Mesodermal cell (in vitro differentiated cells): ENCODE measurements at regions not wholly inside any gene's neighbourhood (a gene's known extent, or its start where the extent isn't known, plus 50 kb on each side); places are given as distances from the start of the nearest gene placed in this dataset.

Experiments
- H3K27ac ChIP-seq: 2 replicates; pipeline ENCODE4 v1.7.0; 2013; ENCODE audit warnings: mild to moderate bottlenecking, low read depth, low read length, moderate library complexity; ENCODE audit not compliant: severe bottlenecking
- H3K36me3 ChIP-seq: 2 replicates; pipeline ENCODE4 v1.7.1; 2013; ENCODE audit warnings: mild to moderate bottlenecking, low read length, moderate library complexity; ENCODE audit not compliant: control insufficient read depth, insufficient read depth
- H3K4me1 ChIP-seq: one replicate; pipeline ENCODE4 v1.7.1; 2013; ENCODE audit warnings: mild to moderate bottlenecking, low read length; ENCODE audit not compliant: insufficient read depth, control insufficient read depth, poor library complexity, severe bottlenecking
- H3K4me3 ChIP-seq: 2 replicates; pipeline ENCODE4 v1.7.0; 2013; ENCODE audit warnings: low read length, control low read depth, mild to moderate bottlenecking; ENCODE audit not compliant: insufficient read depth, poor library complexity, severe bottlenecking; ENCODE audit errors: extremely low read depth
- H3K9me3 ChIP-seq: 2 replicates; pipeline ENCODE4 v1.7.1; 2013; ENCODE audit warnings: mild to moderate bottlenecking, low read length, moderate library complexity; ENCODE audit not compliant: control insufficient read depth
- WGBS, 2 experiments: methylation state at CpG; one replicate each; pipeline ENCODE4 v1.1.5; 2013; ENCODE audit warnings: missing lambda C conversion rate in 2 of 2; ENCODE audit not compliant: insufficient coverage in 2 of 2; 5-methylcytosine and 5-hydroxymethylcytosine counted together

- no peaks in the 10 kb centered on the region for H3K36me3 ChIP-seq
- no CpG with 5 or more reads among the region's 5 CpGs for WGBS, 2 experiments
- H3K4me3 ChIP-seq, result no peak overlapping the region
- no peaks in the 10 kb centered on the region for H3K4me1 ChIP-seq
- no peaks in the 10 kb centered on the region for H3K9me3 ChIP-seq
- no peak overlapping the region for H3K27ac ChIP-seq
These were observed 139.7 kb upstream of the FLRT2 start for GRCh38 chr14:85390236-85390635.

GRCh38 chr14:85391455-85391854 lies 138.5 kb upstream of the FLRT2 start:
- H3K4me3 ChIP-seq, result no peak overlapping the region
- no peak overlapping the region for H3K27ac ChIP-seq
- no peaks in the 10 kb centered on the region for H3K9me3 ChIP-seq
- H3K4me1 ChIP-seq, result no peaks in the 10 kb centered on the region
- no peaks in the 10 kb centered on the region for H3K36me3 ChIP-seq
- WGBS, 2 experiments, result 100% methylated on average over 2 of the region's 3 CpGs

- Histone ChIP-seq H3K27ac (no peak overlapping the region), H3K36me3 (no peaks in the 10 kb centered on the region), H3K9me3 (no peaks in the 10 kb centered on the region), H3K4me1 (no peaks in the 10 kb centered on the region), H3K4me3 (no peak overlapping the region)
- no CpG with 5 or more reads among the region's 3 CpGs for WGBS, 2 experiments
These were observed 138.1 kb upstream of the FLRT2 start for GRCh38 chr14:85391892-85392291.

GRCh38 chr14:85399186-85399585 lies 130.8 kb upstream of the FLRT2 start:
- Histone ChIP-seq H3K27ac (no peak overlapping the region), H3K9me3 (no peaks in the 10 kb centered on the region), H3K4me3 (no peak overlapping the region), H3K36me3 (no peaks in the 10 kb centered on the region), H3K4me1 (peaks cover 3% of the 10 kb centered on the region)
- WGBS, 2 experiments, result 100% methylated on average over 1 to 2 of the region's 2 CpGs

GRCh38 chr14:85400678-85401077 lies 129.3 kb upstream of the FLRT2 start:
- Histone ChIP-seq H3K36me3 (no peaks in the 10 kb centered on the region), H3K9me3 (no peaks in the 10 kb centered on the region), H3K4me1 (peaks cover 3% of the 10 kb centered on the region), H3K27ac (no peak overlapping the region), H3K4me3 (no peak overlapping the region)
- WGBS, 2 experiments, result 95 to 100% methylated on average over 1 to 3 of the region's 3 CpGs

- no peaks in the 10 kb centered on the region for H3K9me3 ChIP-seq
- H3K4me3 ChIP-seq, result no peak overlapping the region
- peaks cover 3% of the 10 kb centered on the region for H3K4me1 ChIP-seq
- H3K36me3 ChIP-seq, result no peaks in the 10 kb centered on the region
- H3K27ac ChIP-seq, result no peak overlapping the region
- 67% methylated on average over 1 of the region's 1 CpG; no CpG with 5 or more reads in 1 of the 2 experiments for WGBS, 2 experiments
These were observed 128.6 kb upstream of the FLRT2 start for GRCh38 chr14:85401384-85401783.

- Histone ChIP-seq H3K4me1 (peaks cover 3% of the 10 kb centered on the region), H3K36me3 (no peaks in the 10 kb centered on the region), H3K27ac (no peak overlapping the region), H3K4me3 (no peak overlapping the region), H3K9me3 (no peaks in the 10 kb centered on the region)
- 91 to 96% methylated on average over 4 to 7 of the region's 7 CpGs for WGBS, 2 experiments
These were observed 127.3 kb upstream of the FLRT2 start for GRCh38 chr14:85402569-85403162.

- Histone ChIP-seq H3K9me3 (no peaks in the 10 kb centered on the region), H3K27ac (no peak overlapping the region), H3K4me3 (no peak overlapping the region), H3K4me1 (peaks cover 1% of the 10 kb centered on the region), H3K36me3 (no peaks in the 10 kb centered on the region)
- no CpG with 5 or more reads among the region's 3 CpGs for whole genome bisulfite sequencing, 2 experiments
These were observed 120.3 kb upstream of the FLRT2 start for GRCh38 chr14:85409481-85410210.

GRCh38 chr14:85412756-85413155 lies 117.2 kb upstream of the FLRT2 start:
- WGBS, 2 experiments, result no CpG with 5 or more reads among the region's 1 CpG
- no peaks in the 10 kb centered on the region for H3K36me3 ChIP-seq

GRCh38 chr14:85413836-85414526 lies 116.0 kb upstream of the FLRT2 start:
- Histone ChIP-seq H3K36me3 (no peaks in the 10 kb centered on the region), H3K4me1 (peaks cover 29% of the 10 kb centered on the region), H3K4me3 (no peak overlapping the region), H3K9me3 (no peaks in the 10 kb centered on the region), H3K27ac (no peak overlapping the region)
- no CpG with 5 or more reads among the region's 5 CpGs for WGBS, 2 experiments

More at GRCh38 chr14:85412756-85413155, 117.2 kb upstream of the FLRT2 start:
- Histone ChIP-seq H3K4me3 (no peak overlapping the region), H3K4me1 (peaks cover 28% of the 10 kb centered on the region), H3K9me3 (no peaks in the 10 kb centered on the region), H3K27ac (no peak overlapping the region)
